HL-60 (cell line): ENCODE measurements at regions not wholly inside any gene's neighbourhood (a gene's known extent, or its start where the extent isn't known, plus 50 kb on each side); places are given as distances from the start of the nearest gene placed in this dataset.

Experiments
- DNase-seq, 2 experiments: peaks; one replicate each; pipeline ENCODE4 v3.0.0-alpha.2; 2010 to 2020; ENCODE audit warnings: low read depth in 1 of 2, low spot score in 1 of 2
- H3K27ac ChIP-seq: fragments of 250-450 bp; sonication (Bioruptor Pico); replicated peaks from 2 replicates; pipeline ENCODE4 v1.5.1; 2020; ENCODE audit warnings: mild to moderate bottlenecking, moderate library complexity
- H3K27me3 ChIP-seq: fragments of 250-450 bp; sonication (Bioruptor Pico); 2 replicates; pipeline ENCODE4 v1.5.1; 2021; ENCODE audit warnings: mild to moderate bottlenecking, moderate library complexity; ENCODE audit not compliant: insufficient read depth, poor library complexity, severe bottlenecking
- H3K4me3 ChIP-seq: replicated peaks from 2 replicates; pipeline ENCODE4 v1.5.1; 2011; ENCODE audit warnings: mild to moderate bottlenecking, control low read depth, low read length; ENCODE audit not compliant: insufficient read depth
- GABPA ChIP-seq: IDR thresholded peaks from 2 replicates; pipeline ENCODE4 v1.6.1; 2012; ENCODE audit warnings: low read depth
- POLR2AphosphoS5 ChIP-seq: IDR thresholded peaks from 2 replicates; pipeline ENCODE4 v1.6.1; 2012; ENCODE audit warnings: low read depth
- REST ChIP-seq: IDR thresholded peaks from 2 replicates; pipeline ENCODE4 v1.6.1; 2012; ENCODE audit warnings: low read depth; ENCODE audit not compliant: insufficient replicate concordance
- SPI1 ChIP-seq: IDR thresholded peaks from 2 replicates; pipeline ENCODE4 v1.6.1; 2012; ENCODE audit warnings: low read depth, mild to moderate bottlenecking, borderline replicate concordance
- TF ChIP-seq, protein P1 (sequence below): IDR thresholded peaks from one replicate; pipeline ENCODE4 v1.5.1; 2011; ENCODE audit warnings: low read length, control low read depth, inconsistent platforms; ENCODE audit not compliant: insufficient read depth

DNA sequence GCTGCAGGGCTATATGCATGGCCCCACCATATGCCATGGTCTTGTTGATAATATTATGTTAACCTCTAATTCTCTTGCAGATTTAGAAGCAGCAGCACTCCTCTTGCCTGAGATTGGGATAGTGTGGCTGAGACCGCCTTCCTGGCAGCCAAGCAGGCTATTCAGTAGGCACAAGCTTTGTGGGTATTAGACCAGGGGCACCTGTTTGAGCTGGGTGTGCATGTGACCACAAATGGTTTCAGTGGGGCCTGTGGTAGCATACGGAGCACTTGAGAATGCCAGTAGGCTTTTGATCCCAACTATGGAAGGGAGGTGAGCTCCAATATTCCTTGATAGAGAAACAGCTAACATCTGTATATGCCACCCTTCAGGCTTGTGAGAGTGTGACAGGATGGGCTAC lies 625.1 kb upstream of the NUDT12 start:
- Histone ChIP-seq H3K27me3 (no peaks in the 10 kb centered on the region), H3K4me3 (no peak overlapping the region), H3K27ac (no peak overlapping the region)
- no peak for TF ChIP-seq SPI1
- no peak for TF ChIP-seq POLR2AphosphoS5
- TF ChIP-seq GABPA = no peak
- TF ChIP-seq, protein P1, sequence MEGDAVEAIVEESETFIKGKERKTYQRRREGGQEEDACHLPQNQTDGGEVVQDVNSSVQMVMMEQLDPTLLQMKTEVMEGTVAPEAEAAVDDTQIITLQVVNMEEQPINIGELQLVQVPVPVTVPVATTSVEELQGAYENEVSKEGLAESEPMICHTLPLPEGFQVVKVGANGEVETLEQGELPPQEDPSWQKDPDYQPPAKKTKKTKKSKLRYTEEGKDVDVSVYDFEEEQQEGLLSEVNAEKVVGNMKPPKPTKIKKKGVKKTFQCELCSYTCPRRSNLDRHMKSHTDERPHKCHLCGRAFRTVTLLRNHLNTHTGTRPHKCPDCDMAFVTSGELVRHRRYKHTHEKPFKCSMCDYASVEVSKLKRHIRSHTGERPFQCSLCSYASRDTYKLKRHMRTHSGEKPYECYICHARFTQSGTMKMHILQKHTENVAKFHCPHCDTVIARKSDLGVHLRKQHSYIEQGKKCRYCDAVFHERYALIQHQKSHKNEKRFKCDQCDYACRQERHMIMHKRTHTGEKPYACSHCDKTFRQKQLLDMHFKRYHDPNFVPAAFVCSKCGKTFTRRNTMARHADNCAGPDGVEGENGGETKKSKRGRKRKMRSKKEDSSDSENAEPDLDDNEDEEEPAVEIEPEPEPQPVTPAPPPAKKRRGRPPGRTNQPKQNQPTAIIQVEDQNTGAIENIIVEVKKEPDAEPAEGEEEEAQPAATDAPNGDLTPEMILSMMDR = no peak
- no peak for TF ChIP-seq REST
- no peak for DNase-seq

- Histone ChIP-seq H3K27ac (no peak overlapping the region), H3K4me3 (no peak overlapping the region), H3K27me3 (no peaks in the 10 kb centered on the region)
- no peak for DNase-seq
- no peak for TF ChIP-seq GABPA
- TF ChIP-seq SPI1 = no peak
- TF ChIP-seq, protein P1 = no peak
- TF ChIP-seq REST = no peak
- TF ChIP-seq POLR2AphosphoS5 = no peak
Observed at GRCh38 chr5:104186510-104186909, 623.9 kb upstream of the NUDT12 start.

DNA sequence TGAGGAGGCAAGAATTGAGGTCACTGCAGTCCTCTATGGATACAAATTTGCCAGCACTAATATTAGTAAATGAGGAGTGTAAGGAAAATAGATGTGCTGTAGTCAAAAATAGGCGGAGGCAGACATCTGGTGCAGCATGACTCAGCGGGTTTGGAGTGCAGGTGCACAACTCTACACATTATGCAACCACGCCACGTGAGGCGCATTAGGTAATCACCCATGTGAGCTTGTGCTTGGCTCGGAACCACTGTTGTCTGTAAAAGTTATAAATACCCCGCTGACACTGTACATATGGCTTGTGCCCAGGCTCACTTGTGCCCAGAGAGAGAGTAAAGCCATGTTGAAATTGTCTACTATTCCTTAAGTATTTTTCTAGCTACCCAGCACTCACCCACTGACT lies 623.5 kb upstream of the NUDT12 start:
- no peak for TF ChIP-seq REST
- no peak for TF ChIP-seq SPI1
- no peak for TF ChIP-seq POLR2AphosphoS5
- TF ChIP-seq GABPA = no peak
- no peak overlapping the region for H3K27ac ChIP-seq
- peak in 1 of 2 experiments; percentile 25 for DNase-seq

GRCh38 chr5:104184264-104184663 lies 621.7 kb upstream of the NUDT12 start:
- no peak for TF ChIP-seq REST
- no peak for TF ChIP-seq POLR2AphosphoS5
- no peak for TF ChIP-seq SPI1
- TF ChIP-seq GABPA = no peak
- TF ChIP-seq, protein P1 = no peak
- Histone ChIP-seq H3K27ac (no peak overlapping the region), H3K27me3 (no peaks in the 10 kb centered on the region), H3K4me3 (no peak overlapping the region)
- no peak for DNase-seq

More for the DNA sequence above, 623.5 kb upstream of the NUDT12 start:
- no peaks in the 10 kb centered on the region for H3K27me3 ChIP-seq
- no peak overlapping the region for H3K4me3 ChIP-seq
